Stomach (tissue), 8 donors: ENCODE measurements at regions not wholly inside any gene's neighbourhood (a gene's known extent, or its start where the extent isn't known, plus 50 kb on each side); places are given as distances from the start of the nearest gene placed in this dataset.

Experiments
- DNase-seq, 2 donors: peaks; one replicate each; pipeline versions ENCODE4 v3.0.0 to v3.0.0-alpha.2; 2013 to 2019
- H3K27ac ChIP-seq, 5 donors: fragments of 200-600 bp in 4 of 5; sonication (generic) in 4 of 5; one replicate each; pipeline ENCODE4 v1.5.1; 2013 to 2019; ENCODE audit warnings: mild to moderate bottlenecking in 1 of 5, moderate library complexity in 1 of 5
- H3K27me3 ChIP-seq, 3 donors: fragments of 200-600 bp; sonication (generic); one replicate each; pipeline ENCODE4 v1.5.1; 2017 to 2019; ENCODE audit warnings: mixed run types in 1 of 3
- H3K36me3 ChIP-seq, 4 donors: fragments of 200-600 bp; sonication (generic); 1 replicate in 3 of 4; 2 replicates in 1 of 4; pipeline ENCODE4 v1.5.1; 2016 to 2019
- H3K4me1 ChIP-seq, 4 donors: fragments of 200-600 bp; sonication (generic); one replicate each; pipeline ENCODE4 v1.5.1; 2016 to 2019
- H3K4me3 ChIP-seq, 4 donors: fragments of 200-600 bp; sonication (generic) in 3 of 4; one replicate each; pipeline ENCODE4 v1.5.1; 2016 to 2019; ENCODE audit warnings: mild to moderate bottlenecking in 1 of 4
- H3K9me3 ChIP-seq, 4 donors: fragments of 200-600 bp; sonication (generic); one replicate each; pipeline ENCODE4 v1.5.1; 2016 to 2019
- CTCF ChIP-seq, 7 experiments: fragments of 450-650 bp in 4 of 7; fragments of 200-600 bp in 3 of 7; sonication (generic) in 3 of 7; IDR thresholded peaks; one replicate each; pipeline ENCODE4 v1.5.1; 2016 to 2019; ENCODE audit warnings: antibody characterized with exemption in 7 of 7, control low read depth in 2 of 7, mild to moderate bottlenecking in 1 of 7
- EP300 ChIP-seq: sonication (generic); formaldehyde crosslinking; IDR thresholded peaks from one replicate; pipeline ENCODE4 v1.6.1; 2017; ENCODE audit warnings: antibody characterized with exemption
- POLR2A ChIP-seq, 4 donors: fragments of 450-650 bp; IDR thresholded peaks; one replicate each; pipeline ENCODE4 v1.6.1; 2016; ENCODE audit warnings: antibody characterized with exemption in 4 of 4, control low read depth in 2 of 4, mild to moderate bottlenecking in 1 of 4, moderate library complexity in 1 of 4
- POLR2AphosphoS5 ChIP-seq, 3 donors: sonication (generic); formaldehyde crosslinking; IDR thresholded peaks; one replicate each; pipeline ENCODE4 v1.6.1; 2016; ENCODE audit warnings: antibody characterized with exemption in 3 of 3
- WGBS, 5 donors: extraction: QIAGEN DNeasy Blood & Tissue Kit in 3 of 5; methylation state at CpG; one replicate each; pipeline versions ENCODE4 v1.1.5 to v1.1.7; 2013 to 2018; 5-methylcytosine and 5-hydroxymethylcytosine counted together
- intact Hi-C: fragments of 100-400 bp; cut with DNase I; formaldehyde crosslinking; loops from one replicate; pipeline ENCODE4 v1.15.1; 2023; ENCODE audit warnings: low total_unique reads
- donor health status: healthy with polysubstance abuse.
- donor health status: Bipolar disorder and iron deficiency.
- donor health status: healthy.

DNA sequence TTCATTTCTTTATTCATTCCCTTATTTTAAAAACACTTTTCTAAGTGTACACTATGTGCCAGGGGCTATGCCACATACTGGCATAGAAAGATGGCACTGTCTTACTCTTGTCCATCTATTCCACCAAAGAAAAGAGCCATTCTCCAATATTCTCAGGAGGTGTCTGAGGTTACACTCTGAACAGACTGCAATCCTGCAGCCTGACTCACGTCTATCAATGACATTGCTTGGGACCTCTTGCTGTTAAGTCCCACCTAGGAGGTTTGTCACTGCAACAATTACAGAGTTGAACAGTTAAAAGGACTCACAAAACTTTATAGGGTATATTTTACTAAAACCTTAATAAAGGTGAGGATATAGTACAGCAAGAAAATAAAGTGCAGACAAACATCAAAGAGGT lies 512.9 kb upstream of the HTR2A start:
- intact Hi-C loops = no loop called here
- H3K27me3 ChIP-seq = no peaks in the 10 kb centered on the region
- WGBS, 5 donors = 60 to 71% (median 64%) methylated on average over 1 of the region's 1 CpG
- no peaks in the 10 kb centered on the region for H3K9me3 ChIP-seq
- H3K27ac ChIP-seq = no peak overlapping the region
- no peak overlapping the region for H3K4me3 ChIP-seq
- no peaks in the 10 kb centered on the region for H3K36me3 ChIP-seq
- no peak for DNase-seq
- H3K4me1 ChIP-seq = no peaks in the 10 kb centered on the region
- TF ChIP-seq CTCF (IDR thresholded peaks at IDR 0.05) = no peak

DNA sequence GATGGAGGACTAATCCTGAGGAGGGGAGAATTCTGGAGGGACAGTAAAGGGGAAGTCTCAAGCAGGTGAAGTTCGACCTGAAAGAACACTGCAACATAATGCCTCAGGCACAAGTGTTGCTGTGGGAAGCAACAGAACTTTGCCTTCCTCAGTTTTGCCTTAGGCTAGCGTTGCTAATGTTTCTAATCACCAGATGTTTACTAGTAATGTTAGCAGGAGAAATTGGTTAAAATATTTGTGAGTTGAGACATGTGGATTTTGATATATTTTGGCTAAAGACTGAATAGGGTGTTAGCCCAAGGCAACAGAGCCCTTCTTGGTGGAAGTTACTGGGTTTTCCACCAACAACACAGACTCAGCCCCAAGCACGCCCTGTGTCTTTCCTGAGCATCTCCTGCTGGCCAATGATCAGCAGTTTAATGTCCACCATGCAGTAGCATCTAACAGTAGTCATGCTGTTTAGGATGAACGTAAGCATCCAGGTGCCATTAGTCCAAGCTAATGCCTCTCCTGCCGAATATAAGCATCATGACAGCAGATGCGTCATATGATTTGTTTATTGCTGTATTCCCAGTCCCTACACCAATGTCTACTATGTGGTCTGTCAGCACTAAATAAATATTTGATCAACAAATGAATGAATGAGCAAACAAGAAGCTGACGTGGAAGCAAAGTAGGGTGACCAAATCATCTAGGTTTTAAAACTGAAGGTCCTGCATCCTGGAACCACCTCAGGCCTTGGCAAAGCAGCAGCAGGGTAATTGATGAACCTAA lies 511.9 kb upstream of the HTR2A start:
- intact Hi-C loops = no loop called here
- no peak overlapping the region for H3K4me3 ChIP-seq
- no peaks in the 10 kb centered on the region for H3K4me1 ChIP-seq
- 61 to 76% (median 65%) methylated on average over 7 of the region's 7 CpGs for WGBS, 5 donors
- DNase-seq = no peak
- no peaks in the 10 kb centered on the region for H3K27me3 ChIP-seq
- no peak overlapping the region for H3K27ac ChIP-seq
- no peaks in the 10 kb centered on the region for H3K9me3 ChIP-seq
- no peaks in the 10 kb centered on the region for H3K36me3 ChIP-seq
- TF ChIP-seq POLR2AphosphoS5 (IDR thresholded peaks at IDR 0.05) (no peak), CTCF (IDR thresholded peaks at IDR 0.05) (no peak), EP300 (no peak), POLR2A (IDR thresholded peaks at IDR 0.05) (no peak)

DNA sequence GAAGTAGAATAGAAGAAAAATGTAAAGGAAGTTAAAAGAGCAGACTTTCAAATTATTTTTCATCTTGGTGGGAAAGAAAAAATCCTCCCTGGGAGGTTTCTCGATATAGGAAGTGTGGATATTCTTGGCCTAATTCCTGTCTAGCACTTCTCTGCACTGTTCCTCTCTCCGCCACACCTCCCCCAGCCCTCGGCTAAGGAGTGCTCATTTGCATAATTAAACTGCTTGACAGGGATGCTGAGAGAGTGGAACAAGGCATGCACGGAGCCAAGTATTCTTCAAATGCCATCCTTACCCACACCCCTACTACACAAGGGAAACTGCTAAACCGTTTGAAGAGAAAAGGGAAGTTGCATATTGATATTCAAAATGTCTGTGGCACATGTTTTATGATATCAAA lies 511.0 kb upstream of the HTR2A start:
- Histone ChIP-seq H3K4me1 (no peaks in the 10 kb centered on the region), H3K36me3 (no peaks in the 10 kb centered on the region), H3K9me3 (no peaks in the 10 kb centered on the region), H3K27me3 (no peaks in the 10 kb centered on the region), H3K27ac (no peak overlapping the region), H3K4me3 (no peak overlapping the region)
- no peak for DNase-seq
- TF ChIP-seq POLR2A (IDR thresholded peaks at IDR 0.05) = no peak
- TF ChIP-seq POLR2AphosphoS5 (IDR thresholded peaks at IDR 0.05) = no peak
- no peak for TF ChIP-seq EP300
- TF ChIP-seq CTCF (IDR thresholded peaks at IDR 0.05) = no peak
- WGBS, 5 donors = 44 to 61% (median 48%) methylated on average over 5 of the region's 5 CpGs
- intact Hi-C loops = no loop called here

DNA sequence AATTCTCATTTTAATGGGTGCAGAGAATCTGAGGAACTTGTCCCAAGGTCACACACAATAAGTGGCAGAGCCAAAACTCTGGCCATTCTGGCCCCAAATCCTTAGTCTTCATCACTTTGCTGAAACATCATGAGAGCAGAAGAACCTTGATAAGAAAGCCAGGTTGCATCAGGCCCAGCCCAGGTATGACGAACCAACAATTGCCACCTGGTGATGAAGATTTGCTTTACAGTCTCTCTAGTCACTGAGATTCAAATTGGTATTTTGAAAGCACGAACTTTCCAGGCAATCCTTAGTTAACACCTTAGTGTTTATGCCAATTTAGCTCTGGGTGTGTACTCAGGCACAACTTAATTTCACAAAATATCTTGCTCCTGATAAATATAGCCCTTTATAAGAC lies 502.7 kb upstream of the HTR2A start:
- Histone ChIP-seq H3K36me3 (no peaks in the 10 kb centered on the region), H3K4me3 (no peak overlapping the region), H3K27me3 (no peaks in the 10 kb centered on the region), H3K9me3 (no peaks in the 10 kb centered on the region), H3K27ac (no peak overlapping the region), H3K4me1 (no peaks in the 10 kb centered on the region)
- TF ChIP-seq POLR2A (IDR thresholded peaks at IDR 0.05) (no peak), EP300 (no peak), CTCF (IDR thresholded peaks at IDR 0.05) (no peak), POLR2AphosphoS5 (IDR thresholded peaks at IDR 0.05) (no peak)
- DNase-seq = no peak
- 44 to 57% (median 55%) methylated on average over 2 of the region's 2 CpGs for WGBS, 5 donors
- intact Hi-C loops = no loop called here
